GM12878 (cell line): ENCODE measurements at regions not wholly inside any gene's neighbourhood (a gene's known extent, or its start where the extent isn't known, plus 50 kb on each side); places are given as distances from the start of the nearest gene placed in this dataset.

Experiments
- ESRRA ChIP-seq: IDR thresholded peaks from 2 replicates; pipeline ENCODE4 v1.6.1; 2012; ENCODE audit warnings: mild to moderate bottlenecking, low read length, improper control_type of control experiment
- GABPA ChIP-seq: IDR thresholded peaks from 2 replicates; pipeline ENCODE4 v1.6.1; 2014; ENCODE audit warnings: antibody characterized with exemption, low read depth, mild to moderate bottlenecking, inconsistent platforms
- HDGF ChIP-seq: fragments of 450-650 bp; IDR thresholded peaks from 2 replicates; pipeline ENCODE4 v1.6.1; 2016; ENCODE audit warnings: antibody characterized with exemption
- MXI1 ChIP-seq: fragments of 150-350 bp; IDR thresholded peaks from 2 replicates; pipeline ENCODE4 v1.6.1; 2011; ENCODE audit warnings: low read depth, mild to moderate bottlenecking, inconsistent platforms, low read length, improper control_type of control experiment
- NBN ChIP-seq: fragments of 450-650 bp; IDR thresholded peaks from 2 replicates; pipeline ENCODE4 v1.6.1; 2016
- NR2F1 ChIP-seq: fragments of 450-650 bp; conservative IDR thresholded peaks from 2 replicates; pipeline ENCODE4 v1.6.1; 2017; ENCODE audit warnings: mild to moderate bottlenecking
- NRF1 ChIP-seq: conservative IDR thresholded peaks from 2 replicates; pipeline ENCODE4 v1.6.1; 2011; ENCODE audit warnings: mild to moderate bottlenecking, low read depth, low read length, improper control_type of control experiment
- RFX5 ChIP-seq: IDR thresholded peaks from 2 replicates; pipeline ENCODE4 v1.6.1; 2011; ENCODE audit warnings: low read depth, low read length, improper control_type of control experiment
- TF ChIP-seq, protein P1 (sequence below), 3 experiments: IDR thresholded peaks in 2 of 3; conservative IDR thresholded peaks in 1 of 3; 2 replicates each; pipeline ENCODE4 v1.5.1; 2011; ENCODE audit warnings: low read depth in 3 of 3, low read length in 3 of 3, mild to moderate bottlenecking in 3 of 3, control low read depth in 2 of 3, moderate library complexity in 2 of 3, inconsistent platforms in 1 of 3, mixed read lengths in 1 of 3; ENCODE audit not compliant: control insufficient read depth in 2 of 3, insufficient read depth in 1 of 3; ENCODE audit errors: extremely low read depth in 1 of 3

DNA sequence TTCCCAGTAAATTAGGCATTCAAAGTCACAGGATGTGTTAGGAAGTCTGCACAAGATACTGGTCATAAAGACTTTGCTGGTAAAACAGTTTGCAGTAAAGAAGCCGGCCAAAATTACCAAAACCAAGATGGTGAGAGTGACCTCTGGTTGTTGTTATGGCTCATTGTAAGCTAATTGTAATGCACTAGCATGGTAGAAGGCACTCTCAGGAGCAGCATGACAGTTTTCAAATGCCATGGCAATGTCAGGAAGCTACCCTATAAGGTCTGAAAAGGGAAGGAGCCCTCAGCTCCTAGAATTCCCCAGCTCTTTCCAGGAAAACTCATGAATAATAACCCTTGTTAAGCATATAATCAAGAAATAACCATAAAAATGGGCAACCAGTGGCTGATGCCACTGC is 64.3 kb upstream of the TNC start:
- TF ChIP-seq, protein P1, sequence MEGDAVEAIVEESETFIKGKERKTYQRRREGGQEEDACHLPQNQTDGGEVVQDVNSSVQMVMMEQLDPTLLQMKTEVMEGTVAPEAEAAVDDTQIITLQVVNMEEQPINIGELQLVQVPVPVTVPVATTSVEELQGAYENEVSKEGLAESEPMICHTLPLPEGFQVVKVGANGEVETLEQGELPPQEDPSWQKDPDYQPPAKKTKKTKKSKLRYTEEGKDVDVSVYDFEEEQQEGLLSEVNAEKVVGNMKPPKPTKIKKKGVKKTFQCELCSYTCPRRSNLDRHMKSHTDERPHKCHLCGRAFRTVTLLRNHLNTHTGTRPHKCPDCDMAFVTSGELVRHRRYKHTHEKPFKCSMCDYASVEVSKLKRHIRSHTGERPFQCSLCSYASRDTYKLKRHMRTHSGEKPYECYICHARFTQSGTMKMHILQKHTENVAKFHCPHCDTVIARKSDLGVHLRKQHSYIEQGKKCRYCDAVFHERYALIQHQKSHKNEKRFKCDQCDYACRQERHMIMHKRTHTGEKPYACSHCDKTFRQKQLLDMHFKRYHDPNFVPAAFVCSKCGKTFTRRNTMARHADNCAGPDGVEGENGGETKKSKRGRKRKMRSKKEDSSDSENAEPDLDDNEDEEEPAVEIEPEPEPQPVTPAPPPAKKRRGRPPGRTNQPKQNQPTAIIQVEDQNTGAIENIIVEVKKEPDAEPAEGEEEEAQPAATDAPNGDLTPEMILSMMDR (IDR thresholded peaks at IDR 0.05 in 2 of 3, conservative IDR thresholded peaks at IDR 0.05 in 1 of 3; ENCODE audit: control insufficient read depth in 2 of 3, extremely low read depth in 1 of 3, insufficient read depth in 1 of 3, low read depth in 3 of 3, low read length in 3 of 3): no peak
- no peak for TF ChIP-seq NRF1
- no peak for TF ChIP-seq NBN
- no peak for TF ChIP-seq HDGF
- no peak for TF ChIP-seq MXI1
- TF ChIP-seq GABPA: no peak
- TF ChIP-seq NR2F1: no peak
- TF ChIP-seq ESRRA: no peak
- TF ChIP-seq RFX5: no peak
